H1 (cell line): ENCODE measurements at regions not wholly inside any gene's neighbourhood (a gene's known extent, or its start where the extent isn't known, plus 50 kb on each side); places are given as distances from the start of the nearest gene placed in this dataset.

ENCODE experiments used
- CTCF ChIA-PET: fragments of 300-600 bp; sonication (Branson Sonifier 250); formaldehyde crosslinking; loops from one replicate; lab custom pipeline; 2021; ENCODE audit not compliant: partially characterized antibody; lab: Charles Lee
- POLR2A ChIA-PET: fragments of 300-600 bp; sonication (Branson Sonifier 250); formaldehyde crosslinking; loops from one replicate; lab custom pipeline; 2021; ENCODE audit warnings: inconsistent platforms; ENCODE audit not compliant: partially characterized antibody; lab: Charles Lee
- DNase-seq, 2 experiments: peaks; one replicate each; pipeline versions ENCODE4 v3.0.0 to v3.0.0-alpha.2; 2010 to 2022; ENCODE audit warnings: low spot score in 2 of 2, low read depth in 1 of 2, mixed read lengths in 1 of 2
- FAIRE-seq: peaks from 2 replicates; lab custom pipeline; 2011; peaks lifted over from hg19 to GRCh38; lab: Jason Lieb, UNC
- H2AFZ ChIP-seq: 2 replicates; pipeline ENCODE4 v1.8.1; 2012; ENCODE audit warnings: low read length, inconsistent platforms
- H2AK5ac ChIP-seq: 2 replicates; pipeline ENCODE4 v1.6.1; 2013; ENCODE audit warnings: low read depth, low read length
- H2BK120ac ChIP-seq: replicated peaks from 2 replicates; pipeline ENCODE3; 2013; ENCODE audit warnings: low read depth, low read length, inconsistent platforms
- H2BK12ac ChIP-seq: 2 replicates; pipeline ENCODE4 v1.6.1; 2013; ENCODE audit warnings: low read depth, low read length
- H2BK15ac ChIP-seq: 2 replicates; pipeline ENCODE4 v1.6.1; 2013; ENCODE audit warnings: low read length
- H2BK20ac ChIP-seq: 2 replicates; pipeline ENCODE4 v1.6.1; 2013; ENCODE audit warnings: low read length
- H2BK5ac ChIP-seq: 2 replicates; pipeline ENCODE4 v1.6.1; 2013; ENCODE audit warnings: low read depth, low read length
- H3K14ac ChIP-seq: 2 replicates; pipeline ENCODE4 v1.6.1; 2013; ENCODE audit warnings: inconsistent platforms; ENCODE audit not compliant: insufficient read length
- H3K18ac ChIP-seq: 2 replicates; pipeline ENCODE4 v1.6.1; 2013; ENCODE audit warnings: low read length; ENCODE audit errors: extremely low read depth
- H3K23ac ChIP-seq: 2 replicates; pipeline ENCODE4 v1.6.1; 2013; ENCODE audit warnings: inconsistent platforms; ENCODE audit not compliant: insufficient read length
- H3K23me2 ChIP-seq: 2 replicates; pipeline ENCODE4 v1.6.1; 2013; ENCODE audit warnings: low read depth, low read length
- H3K27ac ChIP-seq: 2 replicates; pipeline ENCODE4 v1.6.1; 2011; ENCODE audit warnings: low read depth, low read length, inconsistent platforms
- H3K27me3 ChIP-seq, 4 experiments: replicated peaks in 1 of 4; 1 replicate in 1 of 4; 2 replicates in 3 of 4; pipeline versions ENCODE4 v1.6.1 to v1.8.1; 2011 to 2013; ENCODE audit warnings: low read length in 3 of 4, mild to moderate bottlenecking in 3 of 4, inconsistent platforms in 2 of 4, mixed read lengths in 2 of 4, moderate library complexity in 1 of 4; ENCODE audit not compliant: control insufficient read depth in 3 of 4, insufficient read depth in 3 of 4; ENCODE audit errors: extremely low read depth in 1 of 4
- H3K36me3 ChIP-seq, 4 experiments: 2 replicates each; pipeline versions ENCODE4 v1.6.1 to v1.8.1; 2011 to 2013; ENCODE audit warnings: mild to moderate bottlenecking in 4 of 4, low read length in 3 of 4, moderate library complexity in 2 of 4, control low read depth in 1 of 4, inconsistent platforms in 1 of 4; ENCODE audit not compliant: insufficient read depth in 4 of 4, control insufficient read depth in 2 of 4
- H3K4ac ChIP-seq: replicated peaks from 2 replicates; pipeline ENCODE3; 2013; ENCODE audit warnings: low read length, low read depth, mixed read lengths, inconsistent platforms; ENCODE audit not compliant: insufficient read length
- H3K4me1 ChIP-seq, 4 experiments: replicated peaks in 1 of 4; 1 replicate in 1 of 4; 2 replicates in 3 of 4; pipeline versions ENCODE4 v1.6.1 to v1.8.1; 2011 to 2013; ENCODE audit warnings: low read length in 3 of 4, inconsistent platforms in 2 of 4, mixed read lengths in 1 of 4; ENCODE audit not compliant: insufficient read depth in 4 of 4, control insufficient read depth in 3 of 4
- H3K4me2 ChIP-seq, 2 experiments: 2 replicates each; pipeline versions ENCODE4 v1.6.1 to v1.8.1; 2011 to 2013; ENCODE audit warnings: low read depth in 2 of 2, low read length in 2 of 2, control low read depth in 1 of 2, inconsistent platforms in 1 of 2, mild to moderate bottlenecking in 1 of 2; ENCODE audit not compliant: insufficient read depth in 1 of 2
- H3K4me3 ChIP-seq, 4 experiments: fragments of 200-600, 300-600 bp in 1 of 4; sonication (generic), shearing (Covaris generic), sonication (Bioruptor Twin) in 1 of 4; 2 replicates each; pipeline versions ENCODE4 v1.5.1 to v1.8.1; 2011 to 2016; ENCODE audit warnings: low read length in 4 of 4, low read depth in 3 of 4, control low read depth in 2 of 4, inconsistent platforms in 2 of 4, mild to moderate bottlenecking in 2 of 4, mixed read lengths in 1 of 4, moderate library complexity in 1 of 4; ENCODE audit not compliant: insufficient read depth in 2 of 4; ENCODE audit errors: extremely low read depth in 1 of 4
- H3K56ac ChIP-seq: replicated peaks from 2 replicates; pipeline ENCODE3; 2013; ENCODE audit warnings: low read depth, mild to moderate bottlenecking, mixed read lengths, low read length, inconsistent platforms; ENCODE audit not compliant: insufficient read length
- H3K79me1 ChIP-seq: 2 replicates; pipeline ENCODE4 v1.6.1; 2013; ENCODE audit warnings: low read depth, low read length, control low read depth
- H3K79me2 ChIP-seq, 2 experiments: 2 replicates each; pipeline versions ENCODE4 v1.6.1 to v1.8.1; 2012 to 2013; ENCODE audit warnings: low read length in 2 of 2, mild to moderate bottlenecking in 2 of 2, inconsistent platforms in 1 of 2; ENCODE audit not compliant: insufficient read depth in 2 of 2, control insufficient read depth in 1 of 2
- H3K9ac ChIP-seq, 4 experiments: replicated peaks in 1 of 4; 1 replicate in 1 of 4; 2 replicates in 3 of 4; pipeline versions ENCODE4 v1.6.1 to v1.8.1; 2011 to 2013; ENCODE audit warnings: low read depth in 3 of 4, low read length in 3 of 4, control low read depth in 2 of 4, mild to moderate bottlenecking in 2 of 4, moderate library complexity in 2 of 4, inconsistent platforms in 1 of 4; ENCODE audit errors: extremely low read depth in 1 of 4
- H3K9me3 ChIP-seq, 2 experiments: 2 replicates each; pipeline versions ENCODE4 v1.6.1 to v1.8.1; 2012 to 2013; ENCODE audit warnings: mild to moderate bottlenecking in 2 of 2, moderate library complexity in 2 of 2, control low read depth in 1 of 2, inconsistent platforms in 1 of 2, low read depth in 1 of 2, low read length in 1 of 2, mixed read lengths in 1 of 2; ENCODE audit not compliant: insufficient read depth in 2 of 2
- H4K20me1 ChIP-seq, 2 experiments: replicated peaks in 1 of 2; 2 replicates each; pipeline versions ENCODE3 to v1.8.1; 2011 to 2013; ENCODE audit warnings: inconsistent platforms in 2 of 2, low read length in 2 of 2, mild to moderate bottlenecking in 1 of 2; ENCODE audit not compliant: insufficient read depth in 2 of 2, control insufficient read depth in 1 of 2
- H4K5ac ChIP-seq: 2 replicates; pipeline ENCODE4 v1.6.1; 2013; ENCODE audit warnings: low read length, low read depth, mixed read lengths, inconsistent platforms; ENCODE audit not compliant: insufficient read length
- H4K8ac ChIP-seq: 2 replicates; pipeline ENCODE4 v1.8.0; 2013; ENCODE audit warnings: mild to moderate bottlenecking, moderate library complexity, low read length, inconsistent platforms; ENCODE audit not compliant: insufficient read depth; ENCODE audit errors: extremely low read depth
- H4K91ac ChIP-seq: replicated peaks from 2 replicates; pipeline ENCODE3; 2013; ENCODE audit warnings: low read length, mixed read lengths, inconsistent platforms; ENCODE audit not compliant: insufficient read length
- MAFK ChIP-seq: IDR thresholded peaks from 2 replicates; pipeline ENCODE4 v1.6.1; 2012; ENCODE audit warnings: low read depth, mild to moderate bottlenecking, improper control_type of control experiment, low read length
- NANOG ChIP-seq: IDR thresholded peaks from 2 replicates; pipeline ENCODE4 v1.6.1; 2011; ENCODE audit warnings: low read length, low read depth, mild to moderate bottlenecking, inconsistent platforms; ENCODE audit not compliant: insufficient read depth, poor library complexity, severe bottlenecking
- POLR2A ChIP-seq, 2 experiments: IDR thresholded peaks; 1 replicate in 1 of 2; 2 replicates in 1 of 2; pipeline ENCODE4 v1.6.1; 2011; ENCODE audit warnings: low read depth in 2 of 2, low read length in 2 of 2, mild to moderate bottlenecking in 2 of 2; ENCODE audit errors: control extremely low read depth in 1 of 2
- POLR2AphosphoS5 ChIP-seq: IDR thresholded peaks from 2 replicates; pipeline ENCODE4 v1.6.1; 2011; ENCODE audit warnings: low read depth, low read length
- POU5F1 ChIP-seq: IDR thresholded peaks from 2 replicates; pipeline ENCODE4 v1.6.1; 2011; ENCODE audit warnings: low read depth, mild to moderate bottlenecking, low read length, moderate library complexity
- RFX5 ChIP-seq: IDR thresholded peaks from 2 replicates; pipeline ENCODE4 v1.6.1; 2011; ENCODE audit warnings: low read depth, low read length, improper control_type of control experiment, borderline replicate concordance
- SIN3A ChIP-seq, 2 experiments: IDR thresholded peaks in 1 of 2; conservative IDR thresholded peaks in 1 of 2; 2 replicates each; pipeline ENCODE4 v1.6.1; 2011 to 2012; ENCODE audit warnings: low read length in 2 of 2, improper control_type of control experiment in 1 of 2, low read depth in 1 of 2, mild to moderate bottlenecking in 1 of 2
- SP2 ChIP-seq: IDR thresholded peaks from 2 replicates; pipeline ENCODE4 v1.6.1; 2012; ENCODE audit warnings: mild to moderate bottlenecking, low read length, inconsistent platforms
- SP4 ChIP-seq: IDR thresholded peaks from 2 replicates; pipeline ENCODE4 v1.6.1; 2012; ENCODE audit warnings: low read length, inconsistent platforms
- SUZ12 ChIP-seq: fragments of 200-600 bp; sonication (generic); IDR thresholded peaks from 2 replicates; pipeline ENCODE4 v1.6.1; 2012; ENCODE audit warnings: mild to moderate bottlenecking, inconsistent platforms, low read length, moderate library complexity, mixed read lengths
- YY1 ChIP-seq: IDR thresholded peaks from 2 replicates; pipeline ENCODE4 v1.6.1; 2011; ENCODE audit warnings: low read depth, mild to moderate bottlenecking, low read length
- WGBS, 2 experiments: shearing (Covaris generic) in 1 of 2; methylation state at CpG; one replicate each; pipeline versions ENCODE4 v1.1.6 to v1.1.7; 2013 to 2015; ENCODE audit warnings: low lambda C conversion rate in 2 of 2, mixed read lengths in 2 of 2, inconsistent platforms in 1 of 2, low coverage in 1 of 2, missing lambda C conversion rate in 1 of 2; ENCODE audit not compliant: insufficient replicate concordance in 2 of 2, insufficient coverage in 1 of 2, insufficient read length in 1 of 2; ENCODE audit errors: extremely low coverage in 1 of 2, missing lambda C conversion rate in 1 of 2; 5-methylcytosine and 5-hydroxymethylcytosine counted together
- TF ChIP-seq, protein P1 (sequence below), 3 experiments: IDR thresholded peaks; 1 replicate in 2 of 3; 2 replicates in 1 of 3; pipeline versions ENCODE4 v1.5.1 to v1.6.1; 2011; ENCODE audit warnings: low read length in 3 of 3, mild to moderate bottlenecking in 3 of 3, inconsistent platforms in 2 of 3, low read depth in 1 of 3, moderate library complexity in 1 of 3; ENCODE audit not compliant: insufficient read depth in 1 of 3; ENCODE audit errors: control extremely low read depth in 1 of 3

DNA sequence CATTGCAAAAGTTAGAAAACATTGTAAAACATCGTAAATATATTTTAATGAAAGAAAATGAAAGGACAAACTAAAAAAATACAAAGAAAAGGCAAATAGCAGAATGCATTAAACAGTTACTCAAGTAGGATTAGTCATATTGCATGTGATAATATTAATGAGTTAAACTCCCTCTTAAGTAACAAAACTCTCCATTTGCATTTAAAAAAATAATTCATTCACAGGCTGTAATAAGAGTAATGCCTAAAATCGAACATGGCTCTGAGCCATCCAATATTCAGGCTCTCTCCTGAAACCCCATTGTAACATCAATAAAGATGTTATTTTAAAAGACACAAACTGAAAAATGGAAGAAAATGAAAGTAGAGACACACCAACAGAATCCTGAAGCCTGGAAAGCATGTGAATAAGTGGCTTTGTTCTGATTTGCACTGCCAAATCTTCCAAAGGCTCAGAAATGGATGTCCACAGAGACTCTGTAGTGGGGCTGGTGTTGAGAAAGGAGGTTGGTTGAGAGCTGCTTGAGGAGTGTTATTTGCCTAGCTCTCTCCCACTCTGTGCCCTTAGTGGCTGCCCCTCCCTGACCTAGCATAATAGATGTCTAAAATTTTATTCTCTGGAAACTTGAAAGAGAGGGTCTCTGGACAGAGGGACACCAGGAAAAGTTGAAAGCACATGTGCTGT, 268.3 kb upstream of the MEOX2 start:
- no peak overlapping the region for H2AK5ac ChIP-seq
- H4K8ac ChIP-seq: no peak overlapping the region
- no peak overlapping the region for H3K14ac ChIP-seq
- CTCF ChIA-PET: no interaction called here
- FAIRE-seq (no peak), DNase-seq (no peak)
- no peaks in the 10 kb centered on the region for H3K4me1 ChIP-seq
- no peak overlapping the region for H3K56ac ChIP-seq
- H3K23ac ChIP-seq: no peak overlapping the region
- no peak overlapping the region for H3K18ac ChIP-seq
- no peak overlapping the region for H2BK20ac ChIP-seq
- no peak overlapping the region for H4K5ac ChIP-seq
- no peak overlapping the region for H3K4ac ChIP-seq
- H4K20me1 ChIP-seq: no peaks in the 10 kb centered on the region
- 90% methylated on average over 2 of the region's 2 CpGs; no CpG with 5 or more reads in 1 of the 2 experiments for WGBS, 2 experiments
- H4K91ac ChIP-seq: no peak overlapping the region
- no peak overlapping the region for H3K4me2 ChIP-seq
- no peak overlapping the region for H2BK120ac ChIP-seq
- no peak overlapping the region for H2BK15ac ChIP-seq
- no peak overlapping the region for H2BK12ac ChIP-seq
- no peaks in the 10 kb centered on the region for H3K23me2 ChIP-seq
- H2AFZ ChIP-seq: no peak overlapping the region
- no peaks in the 10 kb centered on the region for H3K79me1 ChIP-seq
- no peak overlapping the region for H3K9ac ChIP-seq
- no peak overlapping the region for H3K27ac ChIP-seq
- POLR2A ChIA-PET: no interaction called here
- no peaks in the 10 kb centered on the region for H3K27me3 ChIP-seq
- H3K9me3 ChIP-seq: no peaks in the 10 kb centered on the region
- H3K4me3 ChIP-seq: no peak overlapping the region
- no peak overlapping the region for H2BK5ac ChIP-seq
- H3K79me2 ChIP-seq: no peaks in the 10 kb centered on the region
- H3K36me3 ChIP-seq: no peaks in the 10 kb centered on the region
- TF ChIP-seq POLR2AphosphoS5 (no peak), YY1 (no peak), POLR2A (IDR thresholded peaks at IDR 0.05; ENCODE audit: control extremely low read depth in 1 of 2, low read depth in 2 of 2, low read length in 2 of 2) (no peak), RFX5 (no peak), SP4 (no peak), MAFK (no peak), POU5F1 (no peak), SUZ12 (no peak), SP2 (no peak), NANOG (no peak), SIN3A (conservative IDR thresholded peaks at IDR 0.05 in 1 of 2, IDR thresholded peaks at IDR 0.05 in 1 of 2; ENCODE audit: low read depth in 1 of 2, low read length in 2 of 2) (no peak)
- TF ChIP-seq, protein P1, sequence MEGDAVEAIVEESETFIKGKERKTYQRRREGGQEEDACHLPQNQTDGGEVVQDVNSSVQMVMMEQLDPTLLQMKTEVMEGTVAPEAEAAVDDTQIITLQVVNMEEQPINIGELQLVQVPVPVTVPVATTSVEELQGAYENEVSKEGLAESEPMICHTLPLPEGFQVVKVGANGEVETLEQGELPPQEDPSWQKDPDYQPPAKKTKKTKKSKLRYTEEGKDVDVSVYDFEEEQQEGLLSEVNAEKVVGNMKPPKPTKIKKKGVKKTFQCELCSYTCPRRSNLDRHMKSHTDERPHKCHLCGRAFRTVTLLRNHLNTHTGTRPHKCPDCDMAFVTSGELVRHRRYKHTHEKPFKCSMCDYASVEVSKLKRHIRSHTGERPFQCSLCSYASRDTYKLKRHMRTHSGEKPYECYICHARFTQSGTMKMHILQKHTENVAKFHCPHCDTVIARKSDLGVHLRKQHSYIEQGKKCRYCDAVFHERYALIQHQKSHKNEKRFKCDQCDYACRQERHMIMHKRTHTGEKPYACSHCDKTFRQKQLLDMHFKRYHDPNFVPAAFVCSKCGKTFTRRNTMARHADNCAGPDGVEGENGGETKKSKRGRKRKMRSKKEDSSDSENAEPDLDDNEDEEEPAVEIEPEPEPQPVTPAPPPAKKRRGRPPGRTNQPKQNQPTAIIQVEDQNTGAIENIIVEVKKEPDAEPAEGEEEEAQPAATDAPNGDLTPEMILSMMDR (IDR thresholded peaks at IDR 0.05; ENCODE audit: control extremely low read depth in 1 of 3, insufficient read depth in 1 of 3, low read depth in 1 of 3, low read length in 3 of 3): no peak
